HEK293T (cell line): ENCODE measurements at regions not wholly inside any gene's neighbourhood (a gene's known extent, or its start where the extent isn't known, plus 50 kb on each side); places are given as distances from the start of the nearest gene placed in this dataset.
"Not testable (repeated sequence)": the region's sequence is repeated elsewhere in the genome, so short reads cannot be mapped to it uniquely, and the experiment has no call there.

Source experiments
- CTBP1 ChIP-seq: fragments of 450-650 bp; IDR thresholded peaks from 2 replicates; pipeline ENCODE4 v1.6.1; 2016; ENCODE audit warnings: borderline replicate concordance
- ELF4 ChIP-seq: fragments of 450-650 bp; IDR thresholded peaks from 2 replicates; pipeline ENCODE4 v1.6.1; 2017; ENCODE audit warnings: antibody characterized with exemption
- LEF1 ChIP-seq: fragments of 450-650 bp; IDR thresholded peaks from 2 replicates; pipeline ENCODE4 v1.6.1; 2017; ENCODE audit warnings: mild to moderate bottlenecking, borderline replicate concordance
- NFRKB ChIP-seq: fragments of 450-650 bp; IDR thresholded peaks from 2 replicates; pipeline ENCODE4 v1.6.1; 2016; ENCODE audit warnings: mild to moderate bottlenecking, moderate library complexity
- SP1 ChIP-seq: fragments of 450-650 bp; IDR thresholded peaks from 2 replicates; pipeline ENCODE4 v1.6.1; 2017

DNA sequence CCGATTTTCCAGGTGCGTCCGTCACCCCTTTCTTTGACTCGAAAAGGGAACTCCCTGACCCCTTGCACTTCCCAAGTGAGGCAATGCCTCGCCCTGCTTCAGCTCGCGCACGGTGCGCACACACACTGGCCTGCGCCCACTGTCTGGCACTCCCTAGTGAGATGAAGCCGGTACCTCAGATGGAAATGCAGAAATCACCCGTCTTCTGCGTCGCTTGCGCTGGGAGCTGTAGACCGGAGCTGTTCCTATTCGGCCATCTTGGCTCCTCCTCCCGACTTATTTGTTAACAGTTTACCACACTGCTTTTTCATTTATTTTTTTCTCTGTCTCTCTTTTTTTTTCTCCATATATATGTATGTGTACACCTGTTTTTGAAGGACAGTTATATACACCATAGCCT is 112.2 kb downstream of the MAD2L1 start:
- TF ChIP-seq SP1, NFRKB, CTBP1, ELF4, LEF1: not testable (repeated sequence)
